ENCODE measurements at regions not wholly inside any gene's neighbourhood (a gene's known extent, or its start where the extent isn't known, plus 50 kb on each side); places are given as distances from the start of the nearest gene placed in this dataset.

DNA sequence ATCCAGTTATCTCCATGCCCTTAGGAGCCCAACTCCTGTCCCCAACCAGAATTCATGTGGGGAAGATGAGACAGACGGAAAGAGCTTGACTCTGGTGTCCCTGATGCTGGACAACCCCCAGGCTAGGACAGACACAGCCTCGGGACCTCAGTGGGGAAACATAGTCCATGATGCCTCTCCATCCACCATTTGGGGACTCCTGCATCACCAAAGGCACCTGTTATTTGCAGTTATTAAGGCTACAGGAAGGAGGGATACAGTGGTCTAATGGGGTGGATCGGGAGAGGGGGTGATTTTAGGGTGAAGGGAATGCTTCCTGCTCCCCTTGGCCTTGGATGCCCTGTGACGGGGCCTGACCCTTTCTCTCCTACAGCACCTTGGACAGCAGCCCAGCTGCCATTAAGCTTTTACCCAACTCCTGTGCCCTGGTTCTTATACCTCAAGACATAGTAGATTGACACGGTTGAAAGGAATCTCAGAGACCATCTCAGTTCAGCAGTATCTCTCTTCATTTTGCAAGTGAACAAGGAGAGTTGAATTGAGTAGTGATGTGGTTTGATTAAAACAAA lies 111.6 kb downstream of the MATN1 start:
- no peaks in the 10 kb centered on the region for H3K9me3 ChIP-seq (ENCODE audit: low read length)
- H3K9ac ChIP-seq (ENCODE audit: low read length) = no peak overlapping the region
- no peaks in the 10 kb centered on the region for H3K9me2 ChIP-seq (replicated peaks; ENCODE audit: insufficient read depth, low read length)
- H3K4me1 ChIP-seq (ENCODE audit: low read length) = peaks cover 2% of the 10 kb centered on the region; the same call in 1 of the 2 replicates
- no peak overlapping the region for H2AFZ ChIP-seq (ENCODE audit: low read length)
- no peak overlapping the region for H3K4me3 ChIP-seq (ENCODE audit: low read length)
- H3K4me2 ChIP-seq (ENCODE audit: low read depth, low read length, poor library complexity, severe bottlenecking) = no peak overlapping the region
- no peaks in the 10 kb centered on the region for H3K36me3 ChIP-seq (ENCODE audit: insufficient read depth, low read length)
- H3K27ac ChIP-seq (ENCODE audit: low read length) = no peak overlapping the region
- no peaks in the 10 kb centered on the region; the same call in 1 of the 2 replicates for H3K27me3 ChIP-seq (ENCODE audit: low read length)
- DNase-seq = no peak
- no peaks in the 10 kb centered on the region for H3K79me2 ChIP-seq (ENCODE audit: low read length)
- H4K20me1 ChIP-seq (ENCODE audit: insufficient read depth, low read depth, low read length) = no peaks in the 10 kb centered on the region

GRCh38 chr1:30610917-30611316 lies 112.5 kb downstream of the MATN1 start:
- no peak overlapping the region for H3K9ac ChIP-seq (ENCODE audit: low read length)
- no peaks in the 10 kb centered on the region for H3K9me2 ChIP-seq (replicated peaks; ENCODE audit: insufficient read depth, low read length)
- H3K27ac ChIP-seq (ENCODE audit: low read length) = no peak overlapping the region
- H2AFZ ChIP-seq (ENCODE audit: low read length) = no peak overlapping the region
- H3K27me3 ChIP-seq (ENCODE audit: low read length) = no peaks in the 10 kb centered on the region; the same call in 1 of the 2 replicates
- no peaks in the 10 kb centered on the region for H3K79me2 ChIP-seq (ENCODE audit: low read length)
- peaks cover 2% of the 10 kb centered on the region; the same call in 1 of the 2 replicates for H3K4me1 ChIP-seq (ENCODE audit: low read length)
- H3K4me3 ChIP-seq (ENCODE audit: low read length) = no peak overlapping the region
- no peaks in the 10 kb centered on the region for H4K20me1 ChIP-seq (ENCODE audit: insufficient read depth, low read depth, low read length)
- no peaks in the 10 kb centered on the region for H3K36me3 ChIP-seq (ENCODE audit: insufficient read depth, low read length)
- DNase-seq = no peak
- no peak overlapping the region for H3K4me2 ChIP-seq (ENCODE audit: low read depth, low read length, poor library complexity, severe bottlenecking)
- no peaks in the 10 kb centered on the region for H3K9me3 ChIP-seq (ENCODE audit: low read length)

DNA sequence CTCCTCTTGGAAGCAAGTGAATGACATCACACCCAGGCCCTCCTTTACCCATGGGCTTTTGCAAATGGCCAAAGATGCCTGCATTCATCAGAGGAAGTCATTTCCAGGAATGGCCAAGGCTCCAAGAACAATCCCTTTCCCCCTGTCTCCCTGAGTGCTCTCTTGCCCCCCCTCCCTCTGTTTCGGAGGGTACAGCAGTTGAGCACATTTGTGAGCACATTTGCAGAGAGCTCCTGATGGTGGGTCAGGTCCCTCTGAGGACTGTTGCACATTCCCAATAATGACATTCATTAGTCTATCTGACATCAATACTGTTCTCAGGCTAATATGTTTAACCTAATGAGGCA lies 113.4 kb downstream of the MATN1 start:
- H3K79me2 ChIP-seq (ENCODE audit: low read length) = no peaks in the 10 kb centered on the region
- no peak overlapping the region for H3K4me2 ChIP-seq (ENCODE audit: low read depth, low read length, poor library complexity, severe bottlenecking)

DNA sequence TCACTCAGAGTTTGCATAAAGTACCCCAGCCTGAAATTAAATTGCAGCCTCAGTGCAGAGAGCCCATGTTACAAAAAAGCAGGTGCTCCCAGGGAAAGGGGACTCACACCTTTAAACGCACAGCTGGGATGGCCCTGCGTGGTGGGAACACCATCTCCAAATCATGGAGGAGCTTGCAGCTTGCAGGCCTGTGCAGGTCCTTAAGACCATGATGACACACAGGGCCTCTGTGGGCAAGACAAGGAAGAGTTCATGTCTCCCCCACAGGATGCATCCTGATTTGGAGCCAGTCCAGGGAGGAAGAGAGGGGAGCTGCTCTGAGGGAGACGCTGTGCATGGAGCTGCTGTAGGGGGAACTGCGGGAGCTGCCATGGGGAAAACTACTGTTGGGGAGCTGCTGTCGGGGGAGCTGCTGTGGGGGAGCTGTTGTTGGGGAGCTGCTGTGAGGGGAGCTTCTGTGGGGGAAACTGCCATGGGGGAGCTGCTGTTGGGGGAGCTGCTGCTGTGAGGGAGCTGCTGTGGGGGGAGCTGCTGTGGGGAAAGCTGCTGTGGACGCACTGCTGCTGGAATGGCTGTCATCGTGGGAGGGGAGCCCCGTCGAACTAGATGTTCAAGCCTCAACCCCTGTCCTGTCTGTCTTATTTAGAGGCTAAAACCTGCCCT lies 113.9 kb downstream of the MATN1 start:
- H3K27me3 ChIP-seq (ENCODE audit: low read length) = no peaks in the 10 kb centered on the region; the same call in 1 of the 2 replicates
- H3K27ac ChIP-seq (ENCODE audit: low read length) = no peak overlapping the region
- peaks cover 2% of the 10 kb centered on the region; the same call in 1 of the 2 replicates for H3K4me1 ChIP-seq (ENCODE audit: low read length)
- H3K9me2 ChIP-seq (replicated peaks; ENCODE audit: insufficient read depth, low read length) = no peaks in the 10 kb centered on the region
- DNase-seq = no peak
- H3K4me2 ChIP-seq (ENCODE audit: low read depth, low read length, poor library complexity, severe bottlenecking) = no peak overlapping the region
- no peaks in the 10 kb centered on the region for H4K20me1 ChIP-seq (ENCODE audit: insufficient read depth, low read depth, low read length)
- H3K4me3 ChIP-seq (ENCODE audit: low read length) = no peak overlapping the region
- no peak overlapping the region for H2AFZ ChIP-seq (ENCODE audit: low read length)
- H3K36me3 ChIP-seq (ENCODE audit: insufficient read depth, low read length) = no peaks in the 10 kb centered on the region
- no peak overlapping the region for H3K9ac ChIP-seq (ENCODE audit: low read length)
- H3K9me3 ChIP-seq (ENCODE audit: low read length) = no peaks in the 10 kb centered on the region
- H3K79me2 ChIP-seq (ENCODE audit: low read length) = no peaks in the 10 kb centered on the region

More for the DNA sequence above, 113.4 kb downstream of the MATN1 start:
- Histone ChIP-seq H4K20me1 (ENCODE audit: insufficient read depth, low read depth, low read length) (no peaks in the 10 kb centered on the region), H3K9ac (ENCODE audit: low read length) (no peak overlapping the region), H3K27me3 (ENCODE audit: low read length) (no peaks in the 10 kb centered on the region; the same call in 1 of the 2 replicates), H3K36me3 (ENCODE audit: insufficient read depth, low read length) (no peaks in the 10 kb centered on the region), H3K4me3 (ENCODE audit: low read length) (no peak overlapping the region), H3K27ac (ENCODE audit: low read length) (no peak overlapping the region), H3K9me3 (ENCODE audit: low read length) (no peaks in the 10 kb centered on the region), H2AFZ (ENCODE audit: low read length) (no peak overlapping the region), H3K4me1 (ENCODE audit: low read length) (peaks cover 2% of the 10 kb centered on the region; the same call in 1 of the 2 replicates), H3K9me2 (replicated peaks; ENCODE audit: insufficient read depth, low read length) (no peaks in the 10 kb centered on the region)
- no peak for DNase-seq

DNA sequence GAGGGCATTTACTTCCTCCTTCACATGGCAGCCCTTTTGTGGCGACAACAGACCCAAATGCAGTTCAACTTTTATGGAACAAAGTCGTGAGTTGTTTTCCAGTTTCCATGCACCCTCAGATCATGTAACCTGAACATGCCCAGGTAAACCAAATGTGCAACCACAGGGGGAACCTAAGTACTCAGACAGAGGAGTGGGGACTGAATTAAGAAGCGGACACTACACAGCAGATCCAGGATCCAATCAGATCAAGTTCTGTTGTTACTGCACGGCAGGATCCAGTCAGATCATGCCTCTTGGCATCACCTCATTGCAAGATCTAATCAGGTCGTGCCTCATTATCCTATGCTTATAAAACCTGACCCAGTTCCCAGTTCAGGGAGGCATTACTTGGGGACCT lies 115.7 kb downstream of the MATN1 start:
- no peaks in the 10 kb centered on the region for H3K9me2 ChIP-seq (replicated peaks; ENCODE audit: insufficient read depth, low read length)
- H2AFZ ChIP-seq (ENCODE audit: low read length) = no peak overlapping the region
- H3K4me3 ChIP-seq (ENCODE audit: low read length) = no peak overlapping the region
- H3K4me2 ChIP-seq (ENCODE audit: low read depth, low read length, poor library complexity, severe bottlenecking) = no peak overlapping the region
- no peak for DNase-seq
- no peaks in the 10 kb centered on the region for H3K9me3 ChIP-seq (ENCODE audit: low read length)
- H3K9ac ChIP-seq (ENCODE audit: low read length) = no peak overlapping the region
- no peaks in the 10 kb centered on the region for H3K79me2 ChIP-seq (ENCODE audit: low read length)
- no peaks in the 10 kb centered on the region for H4K20me1 ChIP-seq (ENCODE audit: insufficient read depth, low read depth, low read length)
- no peak overlapping the region for H3K27ac ChIP-seq (ENCODE audit: low read length)
- H3K27me3 ChIP-seq (ENCODE audit: low read length) = no peaks in the 10 kb centered on the region; the same call in 1 of the 2 replicates
- H3K4me1 ChIP-seq (ENCODE audit: low read length) = peaks cover 1% of the 10 kb centered on the region; the same call in 1 of the 2 replicates
- H3K36me3 ChIP-seq (ENCODE audit: insufficient read depth, low read length) = no peaks in the 10 kb centered on the region

- Histone ChIP-seq H3K27me3 (ENCODE audit: low read length) (no peaks in the 10 kb centered on the region), H3K9me3 (ENCODE audit: low read length) (no peaks in the 10 kb centered on the region), H3K79me2 (ENCODE audit: low read length) (no peaks in the 10 kb centered on the region), H3K4me1 (ENCODE audit: low read length) (no peaks in the 10 kb centered on the region), H3K36me3 (ENCODE audit: insufficient read depth, low read length) (no peaks in the 10 kb centered on the region), H3K9ac (ENCODE audit: low read length) (no peak overlapping the region), H4K20me1 (ENCODE audit: insufficient read depth, low read depth, low read length) (no peaks in the 10 kb centered on the region), H3K4me3 (ENCODE audit: low read length) (no peak overlapping the region), H2AFZ (ENCODE audit: low read length) (no peak overlapping the region), H3K4me2 (ENCODE audit: low read depth, low read length, poor library complexity, severe bottlenecking) (no peak overlapping the region), H3K27ac (ENCODE audit: low read length) (no peak overlapping the region), H3K9me2 (replicated peaks; ENCODE audit: insufficient read depth, low read length) (no peaks in the 10 kb centered on the region)
- no peak for DNase-seq
Observed at GRCh38 chr1:30606166-30606565, 117.2 kb downstream of the MATN1 start.

DNA sequence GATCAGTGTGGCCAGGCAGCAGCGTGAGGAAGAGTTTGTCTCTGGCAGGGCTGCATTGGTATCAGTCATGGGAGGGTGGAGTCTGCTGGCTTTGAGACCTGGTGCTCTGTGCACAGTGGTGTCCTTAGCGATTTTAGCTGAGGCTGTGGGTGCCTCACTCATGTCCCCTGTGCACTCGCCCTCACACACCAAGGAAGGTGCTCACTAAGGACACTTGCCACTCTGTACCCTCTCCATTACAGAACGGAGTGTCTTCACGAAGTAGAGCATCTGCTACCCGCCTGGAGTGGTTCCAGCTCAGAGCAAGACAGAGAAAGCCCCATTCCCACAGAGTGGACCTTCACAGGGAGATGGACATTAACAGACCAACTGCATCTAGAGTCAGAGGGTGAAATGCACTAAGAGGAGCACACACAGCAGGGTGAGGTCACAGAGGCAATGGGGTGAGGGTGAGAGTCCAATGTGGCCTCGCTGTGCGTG lies 117.9 kb downstream of the MATN1 start:
- H3K27ac ChIP-seq (ENCODE audit: low read length) = no peak overlapping the region
- H3K9me3 ChIP-seq (ENCODE audit: low read length) = no peaks in the 10 kb centered on the region
- H3K36me3 ChIP-seq (ENCODE audit: insufficient read depth, low read length) = no peaks in the 10 kb centered on the region
- no peaks in the 10 kb centered on the region for H3K79me2 ChIP-seq (ENCODE audit: low read length)
- H3K27me3 ChIP-seq (ENCODE audit: low read length) = no peaks in the 10 kb centered on the region
- no peak overlapping the region for H3K9ac ChIP-seq (ENCODE audit: low read length)
- DNase-seq = no peak
- H3K4me2 ChIP-seq (ENCODE audit: low read depth, low read length, poor library complexity, severe bottlenecking) = no peak overlapping the region
- H3K4me1 ChIP-seq (ENCODE audit: low read length) = peaks cover 3% of the 10 kb centered on the region; the same call in 1 of the 2 replicates
- H3K4me3 ChIP-seq (ENCODE audit: low read length) = no peak overlapping the region
- H3K9me2 ChIP-seq (replicated peaks; ENCODE audit: insufficient read depth, low read length) = no peaks in the 10 kb centered on the region
- H2AFZ ChIP-seq (ENCODE audit: low read length) = no peak overlapping the region
- H4K20me1 ChIP-seq (ENCODE audit: insufficient read depth, low read depth, low read length) = no peaks in the 10 kb centered on the region

DNA sequence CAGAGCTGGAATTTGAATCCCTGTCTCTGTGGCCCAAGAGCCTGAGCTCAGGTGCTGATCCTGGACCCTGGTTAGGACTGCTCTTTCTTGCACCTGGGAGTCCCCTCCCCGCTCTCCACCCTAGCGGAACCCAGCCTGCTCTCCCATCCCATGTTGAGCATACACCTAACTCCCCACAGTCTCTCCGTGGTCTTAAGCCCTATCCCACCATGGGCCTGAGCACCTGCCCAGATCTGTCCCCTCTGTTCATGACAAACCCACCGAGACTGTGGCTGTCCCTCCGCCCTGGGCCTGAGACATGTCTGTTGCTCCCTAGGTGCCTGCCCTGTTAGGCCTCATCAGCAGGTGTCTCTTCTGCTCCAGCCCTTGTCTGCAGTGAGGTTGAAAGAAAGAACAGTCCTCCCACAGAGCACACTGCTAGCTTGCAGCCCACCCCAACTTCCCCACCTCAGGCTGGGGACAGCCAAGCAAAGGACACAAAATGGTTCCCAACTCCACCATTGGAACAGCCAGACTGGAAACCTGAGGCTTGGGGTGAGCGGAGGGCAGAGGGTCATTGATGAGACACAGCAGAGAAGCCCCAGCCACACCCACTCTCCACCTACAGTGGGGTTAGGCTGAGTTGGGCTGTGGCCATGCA lies 118.5 kb downstream of the MATN1 start:
- no peak for DNase-seq
- H3K79me2 ChIP-seq (ENCODE audit: low read length) = no peaks in the 10 kb centered on the region
- no peaks in the 10 kb centered on the region for H3K36me3 ChIP-seq (ENCODE audit: insufficient read depth, low read length)
- no peaks in the 10 kb centered on the region for H4K20me1 ChIP-seq (ENCODE audit: insufficient read depth, low read depth, low read length)
- H3K4me1 ChIP-seq (ENCODE audit: low read length) = peaks cover 5% of the 10 kb centered on the region; the same call in 1 of the 2 replicates
- no peaks in the 10 kb centered on the region for H3K9me2 ChIP-seq (replicated peaks; ENCODE audit: insufficient read depth, low read length)
- H3K4me2 ChIP-seq (ENCODE audit: low read depth, low read length, poor library complexity, severe bottlenecking) = no peak overlapping the region
- H3K9me3 ChIP-seq (ENCODE audit: low read length) = no peaks in the 10 kb centered on the region
- no peaks in the 10 kb centered on the region for H3K27me3 ChIP-seq (ENCODE audit: low read length)
- H2AFZ ChIP-seq (ENCODE audit: low read length) = no peak overlapping the region
- H3K4me3 ChIP-seq (ENCODE audit: low read length) = no peak overlapping the region
- no peak overlapping the region for H3K9ac ChIP-seq (ENCODE audit: low read length)
- H3K27ac ChIP-seq (ENCODE audit: low read length) = no peak overlapping the region
